HG03039 (cell line): ENCODE measurements at regions not wholly inside any gene's neighbourhood (a gene's known extent, or its start where the extent isn't known, plus 50 kb on each side); places are given as distances from the start of the nearest gene placed in this dataset.

Experiments used
- ATAC-seq: cut with Tn5 transposase; IDR thresholded peaks from one replicate; pipeline ENCODE4 v1.9.1; 2021; ENCODE audit warnings: mild to moderate bottlenecking, moderate library complexity; ENCODE audit not compliant: unreplicated experiment

- ATAC-seq = no peak
Measured at GRCh38 chr20:16220826-16221225, 352.4 kb downstream of the KIF16B start.

- no peak for ATAC-seq
Measured at GRCh38 chr20:16219182-16219581, 354.1 kb downstream of the KIF16B start.

- no peak for ATAC-seq
Measured at GRCh38 chr20:16216914-16217230, 356.4 kb downstream of the KIF16B start.

- ATAC-seq = no peak
Measured at GRCh38 chr20:16216227-16216913, 356.9 kb downstream of the KIF16B start.

- no peak for ATAC-seq
Measured at GRCh38 chr20:16215041-16215440, 358.2 kb downstream of the KIF16B start.

- ATAC-seq = no peak
Measured at GRCh38 chr20:16212790-16213189, 360.5 kb downstream of the KIF16B start.

GRCh38 chr20:16209951-16210361 lies 363.3 kb downstream of the KIF16B start:
- ATAC-seq = no peak

GRCh38 chr20:16209357-16209756 lies 363.9 kb downstream of the KIF16B start:
- no peak for ATAC-seq

GRCh38 chr20:16208443-16208842 lies 364.8 kb downstream of the KIF16B start:
- ATAC-seq = no peak

- ATAC-seq = no peak
Measured at GRCh38 chr20:16206817-16207216, 366.4 kb downstream of the KIF16B start.

GRCh38 chr20:16205507-16205906 lies 367.7 kb downstream of the KIF16B start:
- no peak for ATAC-seq

- no peak for ATAC-seq
Measured at GRCh38 chr20:16203096-16203495, 370.2 kb downstream of the KIF16B start.

GRCh38 chr20:16201191-16201590 lies 372.1 kb downstream of the KIF16B start:
- ATAC-seq = no peak

GRCh38 chr20:16197696-16198095 lies 375.6 kb downstream of the KIF16B start:
- ATAC-seq = no peak

GRCh38 chr20:16195671-16196070 lies 377.6 kb downstream of the KIF16B start:
- ATAC-seq = no peak

- ATAC-seq = no peak
Measured at GRCh38 chr20:16194617-16195360, 378.5 kb downstream of the KIF16B start.

- no peak for ATAC-seq
Measured at GRCh38 chr20:16191496-16191895, 381.8 kb downstream of the KIF16B start.

- no peak for ATAC-seq
Measured at GRCh38 chr20:16189371-16189770, 383.9 kb downstream of the KIF16B start.

- no peak for ATAC-seq
Measured at GRCh38 chr20:16187956-16188616, 385.2 kb downstream of the KIF16B start.

GRCh38 chr20:16179919-16180318 lies 393.3 kb downstream of the KIF16B start:
- no peak for ATAC-seq

- ATAC-seq = no peak
Measured at GRCh38 chr20:16179371-16179770, 393.9 kb downstream of the KIF16B start.

- no peak for ATAC-seq
Measured at GRCh38 chr20:16178546-16179135, 394.6 kb downstream of the KIF16B start.
